CD4-positive, alpha-beta T cell treated with Interleukin-6 for 4 hours (primary cell): ENCODE measurements at regions not wholly inside any gene's neighbourhood (a gene's known extent, or its start where the extent isn't known, plus 50 kb on each side); places are given as distances from the start of the nearest gene placed in this dataset.
"Not testable (repeated sequence)": the region's sequence is repeated elsewhere in the genome, so short reads cannot be mapped to it uniquely, and the experiment has no call there.

Experiments
- DNase-seq: peaks from one replicate; pipeline ENCODE4 v3.0.0-alpha.2; 2020; ENCODE audit warnings: mixed read lengths

- no peak for DNase-seq
Measured at GRCh38 chr1:184851822-184852746, 97.4 kb upstream of the EDEM3 start.

- peak; percentile 48 for DNase-seq
Measured at GRCh38 chr1:184843732-184844495, 89.3 kb upstream of the EDEM3 start.

- peak; percentile 18 for DNase-seq
Measured at GRCh38 chr1:184840596-184840995, 85.9 kb upstream of the EDEM3 start.

GRCh38 chr1:184838504-184838951 is 83.9 kb upstream of the EDEM3 start:
- peak; percentile 26 for DNase-seq

- DNase-seq: no peak
Measured at GRCh38 chr1:184836934-184837895, 82.6 kb upstream of the EDEM3 start.

- no peak for DNase-seq
Measured at GRCh38 chr1:184836141-184836540, 81.5 kb upstream of the EDEM3 start.

GRCh38 chr1:184833994-184834393 is 79.3 kb upstream of the EDEM3 start:
- not testable (repeated sequence) for DNase-seq

GRCh38 chr1:184832517-184832916 is 77.9 kb upstream of the EDEM3 start:
- DNase-seq: no peak

GRCh38 chr1:184829496-184829895 is 74.8 kb upstream of the EDEM3 start:
- DNase-seq: not testable (repeated sequence)

- no peak for DNase-seq
Measured at GRCh38 chr1:184828369-184828717, 73.7 kb upstream of the EDEM3 start.

- no peak for DNase-seq
Measured at GRCh38 chr1:184827600-184828368, 73.1 kb upstream of the EDEM3 start.

- DNase-seq: no peak
Measured at GRCh38 chr1:184826001-184826400, 71.3 kb upstream of the EDEM3 start.

- no peak for DNase-seq
Measured at GRCh38 chr1:184825571-184825970, 70.9 kb upstream of the EDEM3 start.

- no peak for DNase-seq
Measured at GRCh38 chr1:184824691-184825323, 70.1 kb upstream of the EDEM3 start.

- DNase-seq: no peak
Measured at GRCh38 chr1:184823080-184823479, 68.4 kb upstream of the EDEM3 start.

- DNase-seq: no peak
Measured at GRCh38 chr1:184822267-184822666, 67.6 kb upstream of the EDEM3 start.

GRCh38 chr1:184821658-184822057 is 67.0 kb upstream of the EDEM3 start:
- no peak for DNase-seq

GRCh38 chr1:184820956-184821355 is 66.3 kb upstream of the EDEM3 start:
- no peak for DNase-seq

- no peak for DNase-seq
Measured at GRCh38 chr1:184820218-184820750, 65.6 kb upstream of the EDEM3 start.

GRCh38 chr1:184818646-184819045 is 64.0 kb upstream of the EDEM3 start:
- no peak for DNase-seq

- not testable (repeated sequence) for DNase-seq
Measured at GRCh38 chr1:184817003-184817402, 62.3 kb upstream of the EDEM3 start.
